Tongue (tissue), 1 donor: ENCODE measurements at regions not wholly inside any gene's neighbourhood (a gene's known extent, or its start where the extent isn't known, plus 50 kb on each side); places are given as distances from the start of the nearest gene placed in this dataset.
"Not testable (repeated sequence)": the region's sequence is repeated elsewhere in the genome, so short reads cannot be mapped to it uniquely, and the experiment has no call there.

Experiments used
- DNase-seq: peaks from one replicate; pipeline ENCODE4 v3.0.0-alpha.2; 2015

GRCh38 chr12:90208379-90208778, 499.7 kb upstream of the ATP2B1 start:
- DNase-seq: not testable (repeated sequence)

GRCh38 chr12:90207799-90208198, 499.2 kb upstream of the ATP2B1 start:
- no peak for DNase-seq

- no peak for DNase-seq
These were observed 496.5 kb upstream of the ATP2B1 start for GRCh38 chr12:90205165-90205564.

GRCh38 chr12:90203556-90203955, 494.9 kb upstream of the ATP2B1 start:
- DNase-seq: no peak

- DNase-seq: no peak
These were observed 490.4 kb upstream of the ATP2B1 start for GRCh38 chr12:90199006-90199405.

- DNase-seq: no peak
These were observed 484.9 kb upstream of the ATP2B1 start for GRCh38 chr12:90193500-90193899.

- DNase-seq: no peak
These were observed 480.2 kb upstream of the ATP2B1 start for GRCh38 chr12:90188857-90189256.

- DNase-seq: no peak
These were observed 474.6 kb upstream of the ATP2B1 start for GRCh38 chr12:90183201-90183600.

- DNase-seq: no peak
These were observed 472.6 kb upstream of the ATP2B1 start for GRCh38 chr12:90181216-90181615.

GRCh38 chr12:90174956-90175355, 466.3 kb upstream of the ATP2B1 start:
- DNase-seq: no peak

- DNase-seq: peak; percentile 10
These were observed 465.5 kb upstream of the ATP2B1 start for GRCh38 chr12:90174198-90174510.

GRCh38 chr12:90173499-90174197, 465.0 kb upstream of the ATP2B1 start:
- no peak for DNase-seq

GRCh38 chr12:90172524-90172923, 463.9 kb upstream of the ATP2B1 start:
- no peak for DNase-seq

GRCh38 chr12:90170740-90171139, 462.1 kb upstream of the ATP2B1 start:
- no peak for DNase-seq

GRCh38 chr12:90167518-90168208, 459.0 kb upstream of the ATP2B1 start:
- DNase-seq: no peak

- DNase-seq: no peak
These were observed 458.0 kb upstream of the ATP2B1 start for GRCh38 chr12:90166671-90167070.

- no peak for DNase-seq
These were observed 457.4 kb upstream of the ATP2B1 start for GRCh38 chr12:90166012-90166411.

GRCh38 chr12:90163975-90164374, 455.3 kb upstream of the ATP2B1 start:
- no peak for DNase-seq

- DNase-seq: no peak
These were observed 445.2 kb upstream of the ATP2B1 start for GRCh38 chr12:90153827-90154226.

- DNase-seq: peak; percentile 17
These were observed 444.4 kb upstream of the ATP2B1 start for GRCh38 chr12:90152897-90153624.

- DNase-seq: peak; percentile 54
These were observed 442.9 kb upstream of the ATP2B1 start for GRCh38 chr12:90151491-90152015.

GRCh38 chr12:90149453-90149852, 440.8 kb upstream of the ATP2B1 start:
- DNase-seq: no peak

GRCh38 chr12:90129366-90130030, 420.9 kb upstream of the ATP2B1 start:
- DNase-seq: peak; percentile 5
